GM12878 (cell line): ENCODE measurements at regions not wholly inside any gene's neighbourhood (a gene's known extent, or its start where the extent isn't known, plus 50 kb on each side); places are given as distances from the start of the nearest gene placed in this dataset.

Experiments
- ATAC-seq: fragments of 200-7000 bp; cut with Tn5 transposase; 3 replicates; pipeline ENCODE4 v1.9.1; 2020; ENCODE audit warnings: mild to moderate bottlenecking, moderate library complexity
- BruUV-seq: library from RNA; stranded (reverse); fragments of 400-500 nt; replicated peaks from 2 replicates; lab custom pipeline; 2021; lab: Mats Ljungman, UMichigan
- CTCF ChIA-PET: fragments of 300-600 bp; sonication (Branson Sonifier 250); formaldehyde crosslinking; extraction: SDS; loops from one replicate; lab custom pipeline; 2021; ENCODE audit warnings: inconsistent platforms; lab: Yijun Ruan, JAX
- POLR2A ChIA-PET: fragments of 350-600 bp; formaldehyde crosslinking; extraction: SDS; loops from one replicate; lab custom pipeline; 2021; ENCODE audit warnings: inconsistent platforms; lab: Charles Lee
- RAD21 ChIA-PET: fragments of 300-600 bp; sonication (Branson Sonifier 250); formaldehyde crosslinking; loops from one replicate; lab custom pipeline; 2023; ENCODE audit warnings: antibody characterized with exemption; ENCODE audit not compliant: unreplicated experiment; lab: Charles Lee
- SMC1A ChIA-PET: fragments of 300-600 bp; sonication (Branson Sonifier 250); formaldehyde crosslinking; loops from one replicate; lab custom pipeline; 2023; ENCODE audit not compliant: unreplicated experiment, uncharacterized antibody; lab: Charles Lee
- DNase-seq: peaks from one replicate; pipeline ENCODE4 v3.0.0-alpha.2; 2011; ENCODE audit warnings: low read depth, low spot score
- FAIRE-seq: peaks from 3 replicates; lab custom pipeline; 2011; peaks lifted over from hg19 to GRCh38; lab: Jason Lieb, UNC
- H2AFZ ChIP-seq: 2 replicates; pipeline ENCODE4 v1.6.0; 2011; ENCODE audit warnings: low read depth, low read length, control low read depth; ENCODE audit not compliant: control insufficient read depth
- H3K27ac ChIP-seq: 2 replicates; pipeline ENCODE4 v1.5.1; 2011; ENCODE audit warnings: control low read depth; ENCODE audit not compliant: control insufficient read depth, insufficient read depth
- H3K27me3 ChIP-seq, 2 experiments: replicated peaks in 1 of 2; 2 replicates each; pipeline versions ENCODE4 v1.6.0 to v1.6.1; 2011; ENCODE audit warnings: low read length in 1 of 2; ENCODE audit not compliant: control insufficient read depth in 2 of 2, insufficient read depth in 2 of 2
- H3K36me3 ChIP-seq, 2 experiments: 2 replicates each; pipeline ENCODE4 v1.5.1; 2011; ENCODE audit warnings: low read length in 1 of 2; ENCODE audit not compliant: control insufficient read depth in 2 of 2, insufficient read depth in 2 of 2
- H3K4me1 ChIP-seq: 2 replicates; pipeline ENCODE4 v1.6.1; 2011; ENCODE audit warnings: mild to moderate bottlenecking, low read length, moderate library complexity, mixed read lengths; ENCODE audit not compliant: control insufficient read depth, insufficient read depth
- H3K4me2 ChIP-seq: 2 replicates; pipeline ENCODE4 v1.6.0; 2011; ENCODE audit warnings: control low read depth; ENCODE audit not compliant: control insufficient read depth, insufficient read depth
- H3K4me3 ChIP-seq: fragments of 200-600 bp; sonication (generic); 2 replicates; pipeline ENCODE4 v1.5.1; 2016
- H3K79me2 ChIP-seq: 2 replicates; pipeline ENCODE4 v1.6.0; 2011; ENCODE audit warnings: low read length; ENCODE audit not compliant: control insufficient read depth, insufficient read depth
- H3K9ac ChIP-seq: 2 replicates; pipeline ENCODE4 v1.8.0; 2011; ENCODE audit warnings: low read length, control low read depth, mixed read lengths; ENCODE audit not compliant: control insufficient read depth, insufficient read depth
- H3K9me3 ChIP-seq: replicated peaks from 3 replicates; pipeline ENCODE4 v1.5.1; 2011; ENCODE audit warnings: mild to moderate bottlenecking, low read length; ENCODE audit not compliant: control insufficient read depth, insufficient read depth
- H4K20me1 ChIP-seq: 2 replicates; pipeline ENCODE4 v1.6.0; 2011; ENCODE audit not compliant: control insufficient read depth, insufficient read depth
- BHLHE40 ChIP-seq, 2 experiments: fragments of 450-650 bp in 1 of 2; IDR thresholded peaks; 2 replicates each; pipeline ENCODE4 v1.6.1; 2011 to 2017; ENCODE audit warnings: low read depth in 2 of 2, borderline replicate concordance in 1 of 2, improper control_type of control experiment in 1 of 2, low read length in 1 of 2, mild to moderate bottlenecking in 1 of 2
- CEBPB ChIP-seq, 2 experiments: fragments of 150-350 bp in 1 of 2; IDR thresholded peaks; 2 replicates each; pipeline ENCODE4 v1.6.1; 2012 to 2014; ENCODE audit warnings: low read depth in 2 of 2, low read length in 2 of 2, borderline replicate concordance in 1 of 2, inconsistent platforms in 1 of 2
- CUX1 ChIP-seq: IDR thresholded peaks from 2 replicates; pipeline ENCODE4 v1.6.1; 2012; ENCODE audit warnings: improper control_type of control experiment, low read depth, low read length; ENCODE audit not compliant: insufficient replicate concordance
- E4F1 ChIP-seq: fragments of 450-650 bp; IDR thresholded peaks from 2 replicates; pipeline ENCODE4 v1.6.1; 2018; ENCODE audit warnings: borderline replicate concordance, mild to moderate bottlenecking; ENCODE audit not compliant: partially characterized antibody
- MEF2B ChIP-seq: fragments of 450-650 bp; IDR thresholded peaks from 2 replicates; pipeline ENCODE4 v1.6.1; 2018; ENCODE audit warnings: mild to moderate bottlenecking, moderate library complexity; ENCODE audit not compliant: partially characterized antibody, poor library complexity, severe bottlenecking
- RELB ChIP-seq: fragments of 450-650 bp; IDR thresholded peaks from 2 replicates; pipeline ENCODE4 v1.6.1; 2017; ENCODE audit warnings: low read depth, mild to moderate bottlenecking, moderate library complexity
- USF2 ChIP-seq: IDR thresholded peaks from 2 replicates; pipeline ENCODE4 v1.6.1; 2011; ENCODE audit warnings: low read depth, low read length, improper control_type of control experiment, borderline replicate concordance
- WRNIP1 ChIP-seq: IDR thresholded peaks from 2 replicates; pipeline ENCODE4 v1.6.1; 2011; ENCODE audit warnings: low read depth, low read length, improper control_type of control experiment, borderline replicate concordance
- YBX1 ChIP-seq: fragments of 450-650 bp; IDR thresholded peaks from 2 replicates; pipeline ENCODE4 v1.6.1; 2016; ENCODE audit warnings: antibody characterized with exemption
- ZNF217 ChIP-seq: fragments of 450-650 bp; IDR thresholded peaks from 2 replicates; pipeline ENCODE4 v1.6.1; 2017; ENCODE audit warnings: antibody characterized with exemption, mild to moderate bottlenecking
- ZNF24 ChIP-seq: fragments of 450-650 bp; IDR thresholded peaks from 2 replicates; pipeline ENCODE4 v1.6.1; 2017; ENCODE audit warnings: antibody characterized with exemption, mild to moderate bottlenecking
- WGBS: methylation state at CpG from one replicate; pipeline ENCODE4 v1.1.6; 2016; ENCODE audit warnings: low lambda C conversion rate; ENCODE audit not compliant: insufficient replicate concordance, insufficient coverage; ENCODE audit errors: missing lambda C conversion rate; 5-methylcytosine and 5-hydroxymethylcytosine counted together
- in situ Hi-C: fragments of 300-500 bp; cut with MboI; formaldehyde crosslinking; loops from 9 replicates; pipeline ENCODE4 v1.14.3; 2018; ENCODE audit warnings: mixed read lengths
- intact Hi-C: fragments of 100-400 bp; cut with micrococcal nuclease; formaldehyde crosslinking; loops from one replicate; pipeline ENCODE4 v1.14.2; 2022; ENCODE audit not compliant: unreplicated experiment

- intact Hi-C loops = no loop called here
- Histone ChIP-seq H3K27me3 (no peaks in the 10 kb centered on the region), H3K79me2 (no peaks in the 10 kb centered on the region), H3K9ac (no peak overlapping the region), H3K4me1 (no peaks in the 10 kb centered on the region), H2AFZ (no peak overlapping the region), H3K27ac (no peak overlapping the region), H3K9me3 (no peaks in the 10 kb centered on the region), H3K4me2 (no peak overlapping the region), H3K36me3 (no peaks in the 10 kb centered on the region), H3K4me3 (no peak overlapping the region), H4K20me1 (no peaks in the 10 kb centered on the region)
- ATAC-seq = no peak
- RAD21 ChIA-PET = no interaction called here
- 11% methylated on average over 7 of the region's 7 CpGs for WGBS
- POLR2A ChIA-PET = no interaction called here
- no peak for FAIRE-seq
- in situ Hi-C loops = no loop called here
- TF ChIP-seq CUX1 = no peak
- no peak for TF ChIP-seq RELB
- TF ChIP-seq ZNF24 = no peak
- no peak for TF ChIP-seq WRNIP1
- TF ChIP-seq BHLHE40 (IDR thresholded peaks at IDR 0.05; ENCODE audit: borderline replicate concordance in 1 of 2, low read depth in 2 of 2, low read length in 1 of 2) = no peak
- TF ChIP-seq YBX1 = no peak
- TF ChIP-seq ZNF217 = no peak
- no peak for TF ChIP-seq MEF2B
- no peak for TF ChIP-seq CEBPB (IDR thresholded peaks at IDR 0.05; ENCODE audit: borderline replicate concordance in 1 of 2, low read depth in 2 of 2, low read length in 2 of 2)
- no peak for TF ChIP-seq E4F1
- TF ChIP-seq USF2 = no peak
- CTCF ChIA-PET = no interaction called here
- no peak for DNase-seq
- SMC1A ChIA-PET = interaction anchor here (1.4 kb wide), 1 partner anchor 12 kb away, joined by 3 read pairs; no protein-coding TSS in a partner anchor
- no TSS peak for BruUV-seq
Observed at GRCh38 chr10:120368338-120368737, 88.7 kb upstream of the PLPP4 start.
